PC-3 (cell line): ENCODE measurements at regions not wholly inside any gene's neighbourhood (a gene's known extent, or its start where the extent isn't known, plus 50 kb on each side); places are given as distances from the start of the nearest gene placed in this dataset.
"Not testable (repeated sequence)": the region's sequence is repeated elsewhere in the genome, so short reads cannot be mapped to it uniquely, and the experiment has no call there.

Experiments used
- ATAC-seq: fragments of 200-7000 bp; cut with Tn5 transposase; 2 replicates; pipeline ENCODE4 v1.9.1; 2020; ENCODE audit warnings: mild to moderate bottlenecking, moderate library complexity
- BruUV-seq: library from RNA; stranded (reverse); fragments of 400-500 nt; replicated peaks from 2 replicates; lab custom pipeline; 2021; lab: Mats Ljungman, UMichigan
- CTCF ChIA-PET: fragments of 300-600 bp; sonication (Branson Sonifier 250); formaldehyde crosslinking; loops from one replicate; lab custom pipeline; 2022; ENCODE audit warnings: antibody characterized with exemption; lab: Charles Lee
- POLR2A ChIA-PET: fragments of 300-600 bp; sonication (Branson Sonifier 250); formaldehyde crosslinking; loops from one replicate; lab custom pipeline; 2022; ENCODE audit warnings: antibody characterized with exemption; ENCODE audit not compliant: unreplicated experiment; lab: Charles Lee
- DNase-seq: peaks from one replicate; pipeline ENCODE4 v3.0.0-alpha.2; 2015
- H2AFZ ChIP-seq: fragments of 300-600 bp; sonication (generic); 2 replicates; pipeline ENCODE4 v1.6.0; 2016; ENCODE audit warnings: antibody characterized with exemption, low read length
- H3F3A ChIP-seq: fragments of 300-600 bp; sonication (generic); one replicate; pipeline ENCODE4 v1.6.0; 2017; ENCODE audit warnings: antibody characterized with exemption, low read length, control low read depth, mild to moderate bottlenecking; ENCODE audit not compliant: unreplicated experiment
- H3K27ac ChIP-seq: fragments of 300-600 bp; sonication (generic); 2 replicates; pipeline ENCODE4 v1.5.1; 2016; ENCODE audit warnings: mild to moderate bottlenecking, low read length
- H3K27me3 ChIP-seq: fragments of 300-600 bp; sonication (generic); 2 replicates; pipeline ENCODE4 v1.6.1; 2016; ENCODE audit warnings: low read length, mixed read lengths
- H3K36me3 ChIP-seq: fragments of 300-600 bp; sonication (generic); 2 replicates; pipeline ENCODE4 v1.6.1; 2016; ENCODE audit warnings: low read depth, mixed run types, low read length, mixed read lengths
- H3K4me1 ChIP-seq: fragments of 300-600 bp; sonication (generic); 2 replicates; pipeline ENCODE4 v1.5.1; 2016; ENCODE audit warnings: low read length; ENCODE audit not compliant: insufficient read depth
- H3K4me2 ChIP-seq: fragments of 300-600 bp; sonication (generic); 2 replicates; pipeline ENCODE4 v1.6.0; 2016; ENCODE audit warnings: low read length
- H3K4me3 ChIP-seq: fragments of 300-600 bp; sonication (generic); 2 replicates; pipeline ENCODE4 v1.5.1; 2016; ENCODE audit warnings: mild to moderate bottlenecking, low read length, mixed read lengths
- H3K79me2 ChIP-seq: fragments of 300-600 bp; sonication (generic); 2 replicates; pipeline ENCODE4 v1.6.1; 2017; ENCODE audit warnings: low read length, mixed read lengths
- H3K9ac ChIP-seq: fragments of 300-600 bp; sonication (generic); 2 replicates; pipeline ENCODE4 v1.6.0; 2016; ENCODE audit warnings: mild to moderate bottlenecking, low read length
- H3K9me2 ChIP-seq: fragments of 300-600 bp; sonication (generic); replicated peaks from 2 replicates; pipeline ENCODE4 v1.6.1; 2016; ENCODE audit warnings: mixed run types, low read length, mixed read lengths
- H3K9me3 ChIP-seq: fragments of 300-600 bp; sonication (generic); 2 replicates; pipeline ENCODE4 v1.6.1; 2016; ENCODE audit warnings: low read length, mixed read lengths
- H4K20me1 ChIP-seq: fragments of 300-600 bp; sonication (generic); 2 replicates; pipeline ENCODE4 v1.6.1; 2016; ENCODE audit warnings: low read length, mixed read lengths
- intact Hi-C: fragments of 100-400 bp; cut with micrococcal nuclease; formaldehyde crosslinking; loops from 2 replicates; pipeline ENCODE4 v1.9.0; 2023

DNA sequence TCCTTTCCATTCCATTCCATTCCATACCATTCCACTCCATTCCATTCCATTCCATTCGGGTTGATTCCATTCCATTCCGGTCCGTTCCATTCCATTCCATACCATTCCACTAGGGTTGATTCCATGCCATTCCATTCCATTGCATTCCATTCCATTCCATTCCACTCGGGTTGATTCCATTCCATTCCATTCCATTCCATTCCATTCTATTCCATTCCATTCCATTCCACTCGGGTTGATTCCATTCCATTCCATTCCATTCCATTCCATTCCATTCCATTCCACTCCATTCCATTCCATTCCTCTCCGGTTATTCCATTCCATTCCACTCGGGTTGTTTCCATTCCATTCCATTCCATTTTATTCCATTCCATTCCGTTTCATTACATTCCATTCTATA is 153.4 kb downstream of the CWH43 start:
- H3K4me2 ChIP-seq, H3K36me3 ChIP-seq, H3K27me3 ChIP-seq, ATAC-seq, H2AFZ ChIP-seq, CTCF ChIA-PET, H3K9ac ChIP-seq, H3K4me3 ChIP-seq, H4K20me1 ChIP-seq, H3K27ac ChIP-seq, DNase-seq, H3F3A ChIP-seq, H3K9me3 ChIP-seq, BruUV-seq, H3K4me1 ChIP-seq, intact Hi-C loops, H3K79me2 ChIP-seq, POLR2A ChIA-PET, H3K9me2 ChIP-seq: not testable (repeated sequence)

DNA sequence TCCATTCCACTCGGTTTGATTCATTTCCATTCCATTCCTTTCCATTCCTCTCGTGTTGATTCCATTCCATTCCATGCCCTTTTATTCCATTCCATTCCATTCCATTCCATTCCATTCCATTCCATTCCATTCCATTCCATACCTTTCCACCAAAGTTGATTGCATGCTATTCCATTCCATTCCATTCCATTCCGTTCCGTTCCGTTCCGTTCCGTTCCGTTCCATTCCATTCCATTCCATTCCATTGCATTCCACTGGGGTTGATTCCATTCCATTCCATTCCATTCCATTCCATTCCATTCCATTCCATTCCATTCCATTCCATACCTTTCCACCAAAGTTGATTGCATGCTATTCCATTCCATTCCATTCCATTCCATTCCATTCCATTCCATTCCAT is 154.3 kb downstream of the CWH43 start:
- DNase-seq, BruUV-seq, H3K27ac ChIP-seq, H3K9me3 ChIP-seq, H2AFZ ChIP-seq, H3K36me3 ChIP-seq, intact Hi-C loops, H4K20me1 ChIP-seq, H3K9me2 ChIP-seq, H3K27me3 ChIP-seq, CTCF ChIA-PET, H3K4me3 ChIP-seq, ATAC-seq, H3K79me2 ChIP-seq, H3F3A ChIP-seq, POLR2A ChIA-PET, H3K9ac ChIP-seq, H3K4me2 ChIP-seq, H3K4me1 ChIP-seq: not testable (repeated sequence)

- H3K36me3 ChIP-seq, H3K79me2 ChIP-seq, intact Hi-C loops, H3K27ac ChIP-seq, POLR2A ChIA-PET, H3K9me3 ChIP-seq, DNase-seq, ATAC-seq, H3K9ac ChIP-seq, H3K9me2 ChIP-seq, H4K20me1 ChIP-seq, H3K4me2 ChIP-seq, H3K27me3 ChIP-seq, H3K4me3 ChIP-seq, H3K4me1 ChIP-seq, BruUV-seq, CTCF ChIA-PET, H2AFZ ChIP-seq, H3F3A ChIP-seq: not testable (repeated sequence)
Measured at GRCh38 chr4:49141955-49142354, 155.9 kb downstream of the CWH43 start.

DNA sequence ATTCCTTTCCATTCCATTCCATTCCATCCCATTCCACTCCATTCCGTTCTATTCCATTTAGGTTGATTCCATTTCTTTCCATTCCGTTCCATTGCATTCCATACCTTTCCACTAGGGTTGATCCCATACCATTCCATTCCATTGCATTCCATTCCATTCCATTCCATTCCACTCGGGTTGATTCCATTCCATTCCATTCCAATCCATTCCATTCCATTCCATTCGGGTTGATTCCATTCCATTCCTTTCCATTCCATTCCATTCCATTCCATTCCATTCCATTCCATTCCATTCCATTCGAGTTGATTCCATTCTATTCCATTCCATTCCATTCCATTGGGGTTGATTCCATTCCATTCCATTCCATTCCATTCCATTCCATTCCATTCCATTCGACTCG is 161.1 kb downstream of the CWH43 start:
- H3K9me2 ChIP-seq, POLR2A ChIA-PET, H3F3A ChIP-seq, H4K20me1 ChIP-seq, BruUV-seq, H3K27me3 ChIP-seq, H3K27ac ChIP-seq, H2AFZ ChIP-seq, H3K4me3 ChIP-seq, H3K4me2 ChIP-seq, H3K36me3 ChIP-seq, intact Hi-C loops, DNase-seq, CTCF ChIA-PET, H3K9ac ChIP-seq, H3K4me1 ChIP-seq, H3K79me2 ChIP-seq: not testable (repeated sequence)
- peak; percentile 18; the same call in 1 of the 2 replicates for ATAC-seq
- H3K9me3 ChIP-seq = peaks cover 30% of the 10 kb centered on the region

DNA sequence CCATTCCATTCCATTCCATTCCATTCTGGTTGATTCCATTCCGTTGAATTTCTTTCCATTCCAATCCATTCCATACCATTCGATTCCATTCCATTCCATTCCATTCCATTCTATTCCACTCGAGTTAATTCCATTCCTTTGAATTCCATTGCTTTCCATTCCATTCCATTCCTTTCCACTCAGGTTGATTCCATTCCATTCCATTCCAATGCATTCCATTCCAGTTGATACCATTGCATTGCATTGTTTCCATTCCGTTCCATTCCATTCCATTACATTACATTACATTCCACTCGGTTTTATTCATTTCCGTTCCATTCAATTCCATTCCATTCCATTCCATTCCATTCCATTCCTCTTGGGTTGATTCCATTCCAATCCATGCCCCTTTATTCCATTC is 161.5 kb downstream of the CWH43 start:
- H4K20me1 ChIP-seq, ATAC-seq, H3K36me3 ChIP-seq, H3K4me2 ChIP-seq, H3F3A ChIP-seq, H3K27me3 ChIP-seq, H3K9ac ChIP-seq, DNase-seq, BruUV-seq, H3K4me1 ChIP-seq, H2AFZ ChIP-seq, H3K9me2 ChIP-seq, H3K27ac ChIP-seq, H3K4me3 ChIP-seq, H3K79me2 ChIP-seq, POLR2A ChIA-PET, CTCF ChIA-PET, intact Hi-C loops: not testable (repeated sequence)
- H3K9me3 ChIP-seq = peaks cover 30% of the 10 kb centered on the region

- H3K79me2 ChIP-seq, POLR2A ChIA-PET, H3K4me1 ChIP-seq, H3K9ac ChIP-seq, CTCF ChIA-PET, H3K9me2 ChIP-seq, H3K4me3 ChIP-seq, H3K27me3 ChIP-seq, H3K4me2 ChIP-seq, H4K20me1 ChIP-seq, H3K36me3 ChIP-seq, H3F3A ChIP-seq, BruUV-seq, H3K27ac ChIP-seq, H2AFZ ChIP-seq, intact Hi-C loops: not testable (repeated sequence)
- peaks cover 44% of the 10 kb centered on the region for H3K9me3 ChIP-seq
- peak; percentile 75 for ATAC-seq
- peak; percentile 69 for DNase-seq
Measured at GRCh38 chr4:49149006-49149975, 163.2 kb downstream of the CWH43 start.
